IMR-90 (cell line): ENCODE measurements at regions not wholly inside any gene's neighbourhood (a gene's known extent, or its start where the extent isn't known, plus 50 kb on each side); places are given as distances from the start of the nearest gene placed in this dataset.

Experiments used
- CEBPB ChIP-seq: IDR thresholded peaks from 2 replicates; pipeline ENCODE4 v1.6.1; 2012; ENCODE audit warnings: low read depth, low read length, improper control_type of control experiment
- CTCF ChIP-seq: conservative IDR thresholded peaks from 2 replicates; pipeline ENCODE4 v1.5.1; 2012; ENCODE audit warnings: mild to moderate bottlenecking, low read depth, low read length, improper control_type of control experiment
- ELK1 ChIP-seq: fragments of 150-350 bp; IDR thresholded peaks from 2 replicates; pipeline ENCODE4 v1.6.1; 2016; ENCODE audit warnings: low read depth, mild to moderate bottlenecking, low read length, moderate library complexity, borderline replicate concordance
- FOS ChIP-seq: fragments of 150-350 bp; IDR thresholded peaks from 2 replicates; pipeline ENCODE4 v1.6.1; 2016; ENCODE audit warnings: low read depth, low read length
- MAFK ChIP-seq: IDR thresholded peaks from 2 replicates; pipeline ENCODE4 v1.6.1; 2012; ENCODE audit warnings: low read depth, low read length, improper control_type of control experiment
- POLR2A ChIP-seq: IDR thresholded peaks from 2 replicates; pipeline ENCODE4 v1.6.1; 2012; ENCODE audit warnings: mild to moderate bottlenecking, low read depth, low read length
- RAD21 ChIP-seq: IDR thresholded peaks from 2 replicates; pipeline ENCODE4 v1.6.1; 2012; ENCODE audit warnings: low read length, improper control_type of control experiment
- RCOR1 ChIP-seq: IDR thresholded peaks from 2 replicates; pipeline ENCODE4 v1.6.1; 2012; ENCODE audit warnings: mild to moderate bottlenecking, low read length, improper control_type of control experiment; ENCODE audit not compliant: insufficient replicate concordance
- SMC3 ChIP-seq: fragments of 150-350 bp; IDR thresholded peaks from 2 replicates; pipeline ENCODE4 v1.6.1; 2016; ENCODE audit warnings: low read depth, mild to moderate bottlenecking, antibody characterized with exemption, low read length, moderate library complexity

GRCh38 chr6:170005665-170006064 lies 254.2 kb downstream of the ERMARD start:
- TF ChIP-seq POLR2A, result no peak
- no peak for TF ChIP-seq CEBPB
- TF ChIP-seq RAD21, result no peak
- no peak for TF ChIP-seq CTCF
- no peak for TF ChIP-seq MAFK
- no peak for TF ChIP-seq FOS
- TF ChIP-seq SMC3, result no peak
- no peak for TF ChIP-seq ELK1
- no peak for TF ChIP-seq RCOR1
